ENCODE measurements at regions not wholly inside any gene's neighbourhood (a gene's known extent, or its start where the extent isn't known, plus 50 kb on each side); places are given as distances from the start of the nearest gene placed in this dataset.
"Not testable (repeated sequence)": the region's sequence is repeated elsewhere in the genome, so short reads cannot be mapped to it uniquely, and the experiment has no call there.

GRCh38 chr3:26280517-26280916, 342.1 kb upstream of the LRRC3B start:
- H3K4me1 ChIP-seq (ENCODE audit: control insufficient read depth in 2 of 2, insufficient read depth in 2 of 2, low read length in 1 of 2): no peaks in the 10 kb centered on the region
- H3K27me3 ChIP-seq (ENCODE audit: control insufficient read depth in 1 of 2, insufficient read depth in 2 of 2, low read length in 2 of 2): no peaks in the 10 kb centered on the region
- no peak overlapping the region for H3K4me3 ChIP-seq (ENCODE audit: low read depth in 1 of 2, low read length in 2 of 2)
- WGBS, 2 donors: 86 to 87% methylated on average over 2 of the region's 2 CpGs
- H3K27ac ChIP-seq (ENCODE audit: low read depth in 2 of 2, low read length in 1 of 2): peak overlapping the region in 1 of 2 donors; percentile 79
- peaks cover 5 to 10% of the 10 kb centered on the region in 2 donors for H3K9me3 ChIP-seq (ENCODE audit: control insufficient read depth in 2 of 2, insufficient read depth in 1 of 2, low read depth in 1 of 2, low read length in 1 of 2)
- no peaks in the 10 kb centered on the region for H3K36me3 ChIP-seq (ENCODE audit: control insufficient read depth in 2 of 2, insufficient read depth in 2 of 2, low read length in 1 of 2)

GRCh38 chr3:26281284-26281985, 341.1 kb upstream of the LRRC3B start:
- 38 to 51% methylated on average over 3 of the region's 3 CpGs for WGBS, 2 donors
- Histone ChIP-seq H3K27ac (ENCODE audit: low read depth in 2 of 2, low read length in 1 of 2) (peak overlapping the region; percentile 82 to 86), H3K4me1 (ENCODE audit: control insufficient read depth in 2 of 2, insufficient read depth in 2 of 2, low read length in 1 of 2) (no peaks in the 10 kb centered on the region), H3K27me3 (ENCODE audit: control insufficient read depth in 1 of 2, insufficient read depth in 2 of 2, low read length in 2 of 2) (no peaks in the 10 kb centered on the region), H3K4me3 (ENCODE audit: low read depth in 1 of 2, low read length in 2 of 2) (no peak overlapping the region), H3K9me3 (ENCODE audit: control insufficient read depth in 2 of 2, insufficient read depth in 1 of 2, low read depth in 1 of 2, low read length in 1 of 2) (peaks cover 5 to 10% of the 10 kb centered on the region in 2 donors), H3K36me3 (ENCODE audit: control insufficient read depth in 2 of 2, insufficient read depth in 2 of 2, low read length in 1 of 2) (no peaks in the 10 kb centered on the region)

GRCh38 chr3:26284503-26284902, 338.1 kb upstream of the LRRC3B start:
- not testable (repeated sequence) for H3K27ac ChIP-seq (ENCODE audit: low read depth in 2 of 2, low read length in 1 of 2); H3K36me3 ChIP-seq (ENCODE audit: control insufficient read depth in 2 of 2, insufficient read depth in 2 of 2, low read length in 1 of 2); H3K4me3 ChIP-seq (ENCODE audit: low read depth in 1 of 2, low read length in 2 of 2); H3K27me3 ChIP-seq (ENCODE audit: control insufficient read depth in 1 of 2, insufficient read depth in 2 of 2, low read length in 2 of 2); H3K4me1 ChIP-seq (ENCODE audit: control insufficient read depth in 2 of 2, insufficient read depth in 2 of 2, low read length in 1 of 2)
- 94 to 95% methylated on average over 4 of the region's 4 CpGs for WGBS, 2 donors
- H3K9me3 ChIP-seq (ENCODE audit: control insufficient read depth in 2 of 2, insufficient read depth in 1 of 2, low read depth in 1 of 2, low read length in 1 of 2): peaks cover 5 to 10% of the 10 kb centered on the region in 2 donors

- Histone ChIP-seq H3K36me3 (ENCODE audit: control insufficient read depth in 2 of 2, insufficient read depth in 2 of 2, low read length in 1 of 2) (no peaks in the 10 kb centered on the region), H3K27ac (ENCODE audit: low read depth in 2 of 2, low read length in 1 of 2) (no peak overlapping the region), H3K9me3 (ENCODE audit: control insufficient read depth in 2 of 2, insufficient read depth in 1 of 2, low read depth in 1 of 2, low read length in 1 of 2) (no peaks in the 10 kb centered on the region), H3K4me3 (ENCODE audit: low read depth in 1 of 2, low read length in 2 of 2) (no peak overlapping the region), H3K27me3 (ENCODE audit: control insufficient read depth in 1 of 2, insufficient read depth in 2 of 2, low read length in 2 of 2) (no peaks in the 10 kb centered on the region), H3K4me1 (ENCODE audit: control insufficient read depth in 2 of 2, insufficient read depth in 2 of 2, low read length in 1 of 2) (no peaks in the 10 kb centered on the region)
- 85 to 94% methylated on average over 1 of the region's 1 CpG for WGBS, 2 donors
These were observed 330.7 kb upstream of the LRRC3B start for GRCh38 chr3:26291840-26292239.

- Histone ChIP-seq H3K27ac (ENCODE audit: low read depth in 2 of 2, low read length in 1 of 2) (no peak overlapping the region), H3K36me3 (ENCODE audit: control insufficient read depth in 2 of 2, insufficient read depth in 2 of 2, low read length in 1 of 2) (no peaks in the 10 kb centered on the region), H3K27me3 (ENCODE audit: control insufficient read depth in 1 of 2, insufficient read depth in 2 of 2, low read length in 2 of 2) (no peaks in the 10 kb centered on the region), H3K9me3 (ENCODE audit: control insufficient read depth in 2 of 2, insufficient read depth in 1 of 2, low read depth in 1 of 2, low read length in 1 of 2) (no peaks in the 10 kb centered on the region), H3K4me1 (ENCODE audit: control insufficient read depth in 2 of 2, insufficient read depth in 2 of 2, low read length in 1 of 2) (no peaks in the 10 kb centered on the region), H3K4me3 (ENCODE audit: low read depth in 1 of 2, low read length in 2 of 2) (no peak overlapping the region)
- WGBS, 2 donors: 72 to 73% methylated on average over 1 of the region's 1 CpG
These were observed 329.8 kb upstream of the LRRC3B start for GRCh38 chr3:26292780-26293179.

GRCh38 chr3:26293329-26293844, 329.2 kb upstream of the LRRC3B start:
- Histone ChIP-seq H3K27ac (ENCODE audit: low read depth in 2 of 2, low read length in 1 of 2) (no peak overlapping the region), H3K4me3 (ENCODE audit: low read depth in 1 of 2, low read length in 2 of 2) (no peak overlapping the region), H3K36me3 (ENCODE audit: control insufficient read depth in 2 of 2, insufficient read depth in 2 of 2, low read length in 1 of 2) (no peaks in the 10 kb centered on the region), H3K4me1 (ENCODE audit: control insufficient read depth in 2 of 2, insufficient read depth in 2 of 2, low read length in 1 of 2) (no peaks in the 10 kb centered on the region), H3K9me3 (ENCODE audit: control insufficient read depth in 2 of 2, insufficient read depth in 1 of 2, low read depth in 1 of 2, low read length in 1 of 2) (no peaks in the 10 kb centered on the region), H3K27me3 (ENCODE audit: control insufficient read depth in 1 of 2, insufficient read depth in 2 of 2, low read length in 2 of 2) (no peaks in the 10 kb centered on the region)

- H3K36me3 ChIP-seq (ENCODE audit: control insufficient read depth in 2 of 2, insufficient read depth in 2 of 2, low read length in 1 of 2): no peaks in the 10 kb centered on the region
- WGBS, 2 donors: 80 to 84% methylated on average over 5 of the region's 5 CpGs
- H3K27me3 ChIP-seq (ENCODE audit: control insufficient read depth in 1 of 2, insufficient read depth in 2 of 2, low read length in 2 of 2): no peaks in the 10 kb centered on the region
- no peak overlapping the region for H3K27ac ChIP-seq (ENCODE audit: low read depth in 2 of 2, low read length in 1 of 2)
- H3K4me1 ChIP-seq (ENCODE audit: control insufficient read depth in 2 of 2, insufficient read depth in 2 of 2, low read length in 1 of 2): no peaks in the 10 kb centered on the region
- H3K9me3 ChIP-seq (ENCODE audit: control insufficient read depth in 2 of 2, insufficient read depth in 1 of 2, low read depth in 1 of 2, low read length in 1 of 2): peaks cover 0 to 4% of the 10 kb centered on the region in 2 donors
- no peak overlapping the region for H3K4me3 ChIP-seq (ENCODE audit: low read depth in 1 of 2, low read length in 2 of 2)
These were observed 315.4 kb upstream of the LRRC3B start for GRCh38 chr3:26307192-26307591.

- H3K4me1 ChIP-seq (ENCODE audit: control insufficient read depth in 2 of 2, insufficient read depth in 2 of 2, low read length in 1 of 2): no peaks in the 10 kb centered on the region
- no peak overlapping the region for H3K4me3 ChIP-seq (ENCODE audit: low read depth in 1 of 2, low read length in 2 of 2)
- peaks cover 0 to 4% of the 10 kb centered on the region in 2 donors for H3K9me3 ChIP-seq (ENCODE audit: control insufficient read depth in 2 of 2, insufficient read depth in 1 of 2, low read depth in 1 of 2, low read length in 1 of 2)
- H3K27ac ChIP-seq (ENCODE audit: low read depth in 2 of 2, low read length in 1 of 2): no peak overlapping the region
- no peaks in the 10 kb centered on the region for H3K36me3 ChIP-seq (ENCODE audit: control insufficient read depth in 2 of 2, insufficient read depth in 2 of 2, low read length in 1 of 2)
- 69 to 71% methylated on average over 3 of the region's 3 CpGs for WGBS, 2 donors
- no peaks in the 10 kb centered on the region for H3K27me3 ChIP-seq (ENCODE audit: control insufficient read depth in 1 of 2, insufficient read depth in 2 of 2, low read length in 2 of 2)
These were observed 314.8 kb upstream of the LRRC3B start for GRCh38 chr3:26307787-26308186.

- Histone ChIP-seq H3K27ac (ENCODE audit: low read depth in 2 of 2, low read length in 1 of 2) (no peak overlapping the region), H3K27me3 (ENCODE audit: control insufficient read depth in 1 of 2, insufficient read depth in 2 of 2, low read length in 2 of 2) (no peaks in the 10 kb centered on the region), H3K36me3 (ENCODE audit: control insufficient read depth in 2 of 2, insufficient read depth in 2 of 2, low read length in 1 of 2) (no peaks in the 10 kb centered on the region), H3K4me3 (ENCODE audit: low read depth in 1 of 2, low read length in 2 of 2) (no peak overlapping the region), H3K9me3 (ENCODE audit: control insufficient read depth in 2 of 2, insufficient read depth in 1 of 2, low read depth in 1 of 2, low read length in 1 of 2) (peaks cover 0 to 4% of the 10 kb centered on the region in 2 donors), H3K4me1 (ENCODE audit: control insufficient read depth in 2 of 2, insufficient read depth in 2 of 2, low read length in 1 of 2) (no peaks in the 10 kb centered on the region)
- 80 to 84% methylated on average over 3 of the region's 3 CpGs for WGBS, 2 donors
These were observed 314.1 kb upstream of the LRRC3B start for GRCh38 chr3:26308454-26308853.

GRCh38 chr3:26309536-26309935, 313.0 kb upstream of the LRRC3B start:
- H3K4me3 ChIP-seq (ENCODE audit: low read depth in 1 of 2, low read length in 2 of 2); H3K27me3 ChIP-seq (ENCODE audit: control insufficient read depth in 1 of 2, insufficient read depth in 2 of 2, low read length in 2 of 2); H3K9me3 ChIP-seq (ENCODE audit: control insufficient read depth in 2 of 2, insufficient read depth in 1 of 2, low read depth in 1 of 2, low read length in 1 of 2); H3K27ac ChIP-seq (ENCODE audit: low read depth in 2 of 2, low read length in 1 of 2); H3K36me3 ChIP-seq (ENCODE audit: control insufficient read depth in 2 of 2, insufficient read depth in 2 of 2, low read length in 1 of 2); H3K4me1 ChIP-seq (ENCODE audit: control insufficient read depth in 2 of 2, insufficient read depth in 2 of 2, low read length in 1 of 2): not testable (repeated sequence)
- WGBS, 2 donors: 76 to 79% methylated on average over 1 of the region's 1 CpG
